ENCODE measurements at regions not wholly inside any gene's neighbourhood (a gene's known extent, or its start where the extent isn't known, plus 50 kb on each side); places are given as distances from the start of the nearest gene placed in this dataset.
"Not testable (repeated sequence)": the region's sequence is repeated elsewhere in the genome, so short reads cannot be mapped to it uniquely, and the experiment has no call there.

DNA sequence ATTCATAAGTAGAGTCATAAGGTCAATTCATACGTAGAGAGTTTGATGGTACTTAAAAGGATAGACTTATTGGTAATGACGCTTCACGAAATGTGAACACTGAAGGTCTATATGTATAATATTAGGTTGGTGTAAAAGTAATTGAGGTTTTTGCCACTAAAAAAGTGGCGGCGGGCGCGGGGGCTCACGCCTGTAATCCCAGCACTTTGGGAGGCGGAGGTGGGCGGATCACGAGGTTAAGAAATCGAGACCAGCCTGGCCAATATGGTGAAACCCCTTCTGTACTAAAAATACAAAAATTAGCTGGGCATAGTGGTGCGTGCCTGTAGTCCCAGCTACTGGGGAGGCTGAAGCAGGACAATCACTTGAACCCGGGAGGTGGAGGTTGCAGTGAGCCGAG lies 1721.1 kb downstream of the SUCLG1 start:
- DNase-seq, result not testable (repeated sequence)

GRCh38 chr2:82735336-82735735 lies 1723.7 kb downstream of the SUCLG1 start:
- no peak for DNase-seq

DNA sequence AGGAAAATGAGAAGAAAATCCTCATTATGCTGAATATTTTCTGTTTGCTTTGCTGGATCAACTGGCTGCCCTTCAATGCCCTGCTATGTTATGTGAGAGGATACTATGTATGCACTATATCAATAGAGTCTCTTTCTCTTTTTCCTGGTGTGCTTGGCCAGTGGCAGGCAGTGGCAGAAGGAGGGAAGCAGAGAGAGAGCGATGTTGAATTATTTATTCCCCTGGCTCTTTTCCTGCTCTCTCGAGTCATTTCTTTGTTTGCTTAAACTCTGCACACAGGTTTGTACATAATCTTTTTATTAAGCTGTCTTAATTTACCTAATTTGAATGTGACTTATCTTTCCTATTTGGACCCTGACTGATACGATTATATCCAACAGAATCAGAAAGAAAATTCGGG lies 1727.3 kb downstream of the SUCLG1 start:
- no peak for DNase-seq

GRCh38 chr2:82730811-82731210 lies 1728.3 kb downstream of the SUCLG1 start:
- DNase-seq, result no peak

GRCh38 chr2:82728090-82728489 lies 1731.0 kb downstream of the SUCLG1 start:
- no peak for DNase-seq

DNA sequence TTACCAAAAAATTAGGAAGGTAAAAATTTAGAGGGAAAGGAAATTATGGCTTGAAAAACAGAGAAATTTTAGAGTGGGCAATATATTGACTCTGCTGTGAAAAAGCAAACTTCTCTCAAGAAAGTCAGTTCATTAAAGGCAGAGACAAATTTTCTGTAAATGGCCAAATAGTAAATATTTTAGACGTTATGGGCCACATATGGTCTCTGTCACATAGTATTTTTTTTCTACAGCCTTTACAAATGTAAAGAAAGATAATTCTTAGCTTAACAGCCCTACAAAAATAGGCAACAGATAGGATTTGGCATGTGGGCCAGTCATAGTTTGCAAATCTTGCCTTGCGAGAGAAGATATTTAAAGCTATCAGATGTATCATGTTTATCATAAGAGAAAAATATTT lies 1750.4 kb downstream of the SUCLG1 start:
- no peak for DNase-seq

- no peak for DNase-seq
These were observed 1761.8 kb downstream of the SUCLG1 start for GRCh38 chr2:82697231-82697630.

GRCh38 chr2:82694431-82694830 lies 1764.6 kb downstream of the SUCLG1 start:
- no peak for DNase-seq

- DNase-seq, result no peak
These were observed 1768.2 kb downstream of the SUCLG1 start for GRCh38 chr2:82690757-82691411.

GRCh38 chr2:82675186-82675585 lies 1783.9 kb downstream of the SUCLG1 start:
- DNase-seq, result no peak

- DNase-seq, result no peak
These were observed 1784.4 kb downstream of the SUCLG1 start for GRCh38 chr2:82674652-82675051.

GRCh38 chr2:82667491-82667890 lies 1791.6 kb downstream of the SUCLG1 start:
- no peak for DNase-seq

GRCh38 chr2:82665691-82666090 lies 1793.4 kb downstream of the SUCLG1 start:
- no peak for DNase-seq

- DNase-seq, result no peak
These were observed 1802.0 kb downstream of the SUCLG1 start for GRCh38 chr2:82657106-82657505.

DNA sequence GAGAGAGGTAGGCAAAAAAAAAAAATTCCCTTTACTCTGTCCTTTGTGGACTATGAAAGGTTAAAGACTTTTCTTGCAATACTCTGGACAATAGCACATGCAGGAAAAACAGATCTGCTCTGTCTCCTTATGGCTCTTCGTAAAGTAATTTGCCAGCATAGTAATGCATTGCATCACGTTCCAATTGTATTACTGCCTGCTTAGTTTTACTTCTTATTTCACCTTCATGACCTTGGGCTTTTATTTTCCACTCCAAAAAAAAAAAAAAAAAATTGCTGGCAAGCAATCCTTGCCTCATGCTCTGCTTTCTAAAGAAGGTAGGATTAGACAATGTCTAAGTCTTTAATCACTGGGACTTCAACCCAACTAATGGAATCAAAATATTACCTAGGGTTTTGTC lies 1802.7 kb downstream of the SUCLG1 start:
- no peak for DNase-seq

- no peak for DNase-seq
These were observed 1807.0 kb downstream of the SUCLG1 start for GRCh38 chr2:82652117-82652516.

DNA sequence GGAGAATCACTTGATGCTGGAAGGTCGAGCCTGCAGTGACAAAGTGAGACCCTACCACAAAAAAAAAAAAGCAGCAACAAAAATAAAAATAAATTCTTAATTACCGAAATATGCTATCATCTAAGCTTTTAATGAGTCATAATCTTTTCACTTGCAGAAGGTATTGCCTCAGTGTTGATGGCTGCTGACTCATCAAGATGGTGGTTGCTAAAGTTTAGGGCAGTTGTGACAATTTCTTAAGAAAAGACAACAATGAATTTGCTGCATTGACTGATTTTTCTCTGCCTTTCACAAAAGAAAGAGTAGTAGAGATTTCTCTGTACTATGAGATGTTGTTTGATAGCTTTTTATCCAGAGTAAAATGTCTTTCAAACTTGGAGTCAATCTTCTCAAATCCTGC lies 1809.0 kb downstream of the SUCLG1 start:
- DNase-seq, result no peak

GRCh38 chr2:82641598-82642180 lies 1817.4 kb downstream of the SUCLG1 start:
- DNase-seq, result no peak

- no peak for DNase-seq
These were observed 1822.6 kb downstream of the SUCLG1 start for GRCh38 chr2:82636402-82637020.

DNA sequence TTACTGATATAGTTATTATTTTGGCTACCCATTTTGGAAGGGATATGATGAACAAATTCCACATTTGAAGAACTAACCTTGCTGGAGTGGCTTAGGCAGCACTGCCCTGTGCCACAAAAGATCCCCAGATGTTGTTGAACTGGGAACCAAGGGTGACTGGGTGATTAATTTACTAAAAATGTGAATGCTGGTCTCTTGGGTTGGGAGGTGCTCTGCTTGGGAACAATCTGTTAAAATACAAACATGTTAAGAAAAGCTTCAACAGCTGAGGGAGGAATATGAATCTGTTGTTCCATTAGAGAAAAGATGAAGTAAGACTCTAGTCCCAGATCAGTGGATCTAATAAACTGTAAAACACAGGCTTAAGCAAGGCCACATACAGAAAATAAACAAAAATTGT lies 1860.1 kb downstream of the SUCLG1 start:
- no peak for DNase-seq

GRCh38 chr2:82596581-82596980 lies 1862.5 kb downstream of the SUCLG1 start:
- DNase-seq, result no peak

DNA sequence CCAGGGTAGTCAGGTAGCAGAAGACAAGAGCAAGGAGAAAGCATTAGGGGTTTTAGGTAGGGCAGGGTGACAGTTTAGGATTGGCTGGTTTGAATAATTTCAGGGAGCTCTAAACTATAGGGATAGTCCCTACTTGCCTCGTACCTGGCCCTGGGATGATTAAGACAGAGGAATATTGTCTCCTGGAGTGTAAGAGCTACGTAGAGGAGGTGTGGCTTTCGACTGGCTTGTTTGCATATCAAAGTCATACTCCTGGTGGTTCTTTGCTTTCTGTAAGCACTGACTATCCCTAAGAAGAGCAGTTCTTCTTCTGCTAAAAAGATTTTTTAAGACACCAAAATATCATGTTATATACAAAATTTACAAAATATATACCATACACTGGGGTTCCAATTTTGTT lies 1867.4 kb downstream of the SUCLG1 start:
- no peak for DNase-seq

GRCh38 chr2:82576656-82577055 lies 1882.4 kb downstream of the SUCLG1 start:
- no peak for DNase-seq

GRCh38 chr2:82539280-82539621 lies 1919.8 kb downstream of the SUCLG1 start:
- no peak for DNase-seq
